H1 (cell line): ENCODE measurements at regions not wholly inside any gene's neighbourhood (a gene's known extent, or its start where the extent isn't known, plus 50 kb on each side); places are given as distances from the start of the nearest gene placed in this dataset.

Experiments
- CTCF ChIA-PET: fragments of 300-600 bp; sonication (Branson Sonifier 250); formaldehyde crosslinking; loops from one replicate; lab custom pipeline; 2021; ENCODE audit not compliant: partially characterized antibody; lab: Charles Lee
- POLR2A ChIA-PET: fragments of 300-600 bp; sonication (Branson Sonifier 250); formaldehyde crosslinking; loops from one replicate; lab custom pipeline; 2021; ENCODE audit warnings: inconsistent platforms; ENCODE audit not compliant: partially characterized antibody; lab: Charles Lee
- DNase-seq, 2 experiments: peaks; one replicate each; pipeline versions ENCODE4 v3.0.0 to v3.0.0-alpha.2; 2010 to 2022; ENCODE audit warnings: low spot score in 2 of 2, low read depth in 1 of 2, mixed read lengths in 1 of 2
- FAIRE-seq: peaks from 2 replicates; lab custom pipeline; 2011; peaks lifted over from hg19 to GRCh38; lab: Jason Lieb, UNC
- H2AFZ ChIP-seq: 2 replicates; pipeline ENCODE4 v1.8.1; 2012; ENCODE audit warnings: low read length, inconsistent platforms
- H2AK5ac ChIP-seq: 2 replicates; pipeline ENCODE4 v1.6.1; 2013; ENCODE audit warnings: low read depth, low read length
- H2BK120ac ChIP-seq: replicated peaks from 2 replicates; pipeline ENCODE3; 2013; ENCODE audit warnings: low read depth, low read length, inconsistent platforms
- H2BK12ac ChIP-seq: 2 replicates; pipeline ENCODE4 v1.6.1; 2013; ENCODE audit warnings: low read depth, low read length
- H2BK15ac ChIP-seq: 2 replicates; pipeline ENCODE4 v1.6.1; 2013; ENCODE audit warnings: low read length
- H2BK20ac ChIP-seq: 2 replicates; pipeline ENCODE4 v1.6.1; 2013; ENCODE audit warnings: low read length
- H2BK5ac ChIP-seq: 2 replicates; pipeline ENCODE4 v1.6.1; 2013; ENCODE audit warnings: low read depth, low read length
- H3K14ac ChIP-seq: 2 replicates; pipeline ENCODE4 v1.6.1; 2013; ENCODE audit warnings: inconsistent platforms; ENCODE audit not compliant: insufficient read length
- H3K18ac ChIP-seq: 2 replicates; pipeline ENCODE4 v1.6.1; 2013; ENCODE audit warnings: low read length; ENCODE audit errors: extremely low read depth
- H3K23ac ChIP-seq: 2 replicates; pipeline ENCODE4 v1.6.1; 2013; ENCODE audit warnings: inconsistent platforms; ENCODE audit not compliant: insufficient read length
- H3K23me2 ChIP-seq: 2 replicates; pipeline ENCODE4 v1.6.1; 2013; ENCODE audit warnings: low read depth, low read length
- H3K27ac ChIP-seq: 2 replicates; pipeline ENCODE4 v1.6.1; 2011; ENCODE audit warnings: low read depth, low read length, inconsistent platforms
- H3K27me3 ChIP-seq, 4 experiments: replicated peaks in 1 of 4; 1 replicate in 1 of 4; 2 replicates in 3 of 4; pipeline versions ENCODE4 v1.6.1 to v1.8.1; 2011 to 2013; ENCODE audit warnings: low read length in 3 of 4, mild to moderate bottlenecking in 3 of 4, inconsistent platforms in 2 of 4, mixed read lengths in 2 of 4, moderate library complexity in 1 of 4; ENCODE audit not compliant: control insufficient read depth in 3 of 4, insufficient read depth in 3 of 4; ENCODE audit errors: extremely low read depth in 1 of 4
- H3K36me3 ChIP-seq, 4 experiments: 2 replicates each; pipeline versions ENCODE4 v1.6.1 to v1.8.1; 2011 to 2013; ENCODE audit warnings: mild to moderate bottlenecking in 4 of 4, low read length in 3 of 4, moderate library complexity in 2 of 4, control low read depth in 1 of 4, inconsistent platforms in 1 of 4; ENCODE audit not compliant: insufficient read depth in 4 of 4, control insufficient read depth in 2 of 4
- H3K4ac ChIP-seq: replicated peaks from 2 replicates; pipeline ENCODE3; 2013; ENCODE audit warnings: low read length, low read depth, mixed read lengths, inconsistent platforms; ENCODE audit not compliant: insufficient read length
- H3K4me1 ChIP-seq, 4 experiments: replicated peaks in 1 of 4; 1 replicate in 1 of 4; 2 replicates in 3 of 4; pipeline versions ENCODE4 v1.6.1 to v1.8.1; 2011 to 2013; ENCODE audit warnings: low read length in 3 of 4, inconsistent platforms in 2 of 4, mixed read lengths in 1 of 4; ENCODE audit not compliant: insufficient read depth in 4 of 4, control insufficient read depth in 3 of 4
- H3K4me2 ChIP-seq, 2 experiments: 2 replicates each; pipeline versions ENCODE4 v1.6.1 to v1.8.1; 2011 to 2013; ENCODE audit warnings: low read depth in 2 of 2, low read length in 2 of 2, control low read depth in 1 of 2, inconsistent platforms in 1 of 2, mild to moderate bottlenecking in 1 of 2; ENCODE audit not compliant: insufficient read depth in 1 of 2
- H3K4me3 ChIP-seq, 4 experiments: fragments of 200-600, 300-600 bp in 1 of 4; sonication (generic), shearing (Covaris generic), sonication (Bioruptor Twin) in 1 of 4; 2 replicates each; pipeline versions ENCODE4 v1.5.1 to v1.8.1; 2011 to 2016; ENCODE audit warnings: low read length in 4 of 4, low read depth in 3 of 4, control low read depth in 2 of 4, inconsistent platforms in 2 of 4, mild to moderate bottlenecking in 2 of 4, mixed read lengths in 1 of 4, moderate library complexity in 1 of 4; ENCODE audit not compliant: insufficient read depth in 2 of 4; ENCODE audit errors: extremely low read depth in 1 of 4
- H3K56ac ChIP-seq: replicated peaks from 2 replicates; pipeline ENCODE3; 2013; ENCODE audit warnings: low read depth, mild to moderate bottlenecking, mixed read lengths, low read length, inconsistent platforms; ENCODE audit not compliant: insufficient read length
- H3K79me1 ChIP-seq: 2 replicates; pipeline ENCODE4 v1.6.1; 2013; ENCODE audit warnings: low read depth, low read length, control low read depth
- H3K79me2 ChIP-seq, 2 experiments: 2 replicates each; pipeline versions ENCODE4 v1.6.1 to v1.8.1; 2012 to 2013; ENCODE audit warnings: low read length in 2 of 2, mild to moderate bottlenecking in 2 of 2, inconsistent platforms in 1 of 2; ENCODE audit not compliant: insufficient read depth in 2 of 2, control insufficient read depth in 1 of 2
- H3K9ac ChIP-seq, 4 experiments: replicated peaks in 1 of 4; 1 replicate in 1 of 4; 2 replicates in 3 of 4; pipeline versions ENCODE4 v1.6.1 to v1.8.1; 2011 to 2013; ENCODE audit warnings: low read depth in 3 of 4, low read length in 3 of 4, control low read depth in 2 of 4, mild to moderate bottlenecking in 2 of 4, moderate library complexity in 2 of 4, inconsistent platforms in 1 of 4; ENCODE audit errors: extremely low read depth in 1 of 4
- H3K9me3 ChIP-seq, 2 experiments: 2 replicates each; pipeline versions ENCODE4 v1.6.1 to v1.8.1; 2012 to 2013; ENCODE audit warnings: mild to moderate bottlenecking in 2 of 2, moderate library complexity in 2 of 2, control low read depth in 1 of 2, inconsistent platforms in 1 of 2, low read depth in 1 of 2, low read length in 1 of 2, mixed read lengths in 1 of 2; ENCODE audit not compliant: insufficient read depth in 2 of 2
- H4K20me1 ChIP-seq, 2 experiments: replicated peaks in 1 of 2; 2 replicates each; pipeline versions ENCODE3 to v1.8.1; 2011 to 2013; ENCODE audit warnings: inconsistent platforms in 2 of 2, low read length in 2 of 2, mild to moderate bottlenecking in 1 of 2; ENCODE audit not compliant: insufficient read depth in 2 of 2, control insufficient read depth in 1 of 2
- H4K5ac ChIP-seq: 2 replicates; pipeline ENCODE4 v1.6.1; 2013; ENCODE audit warnings: low read length, low read depth, mixed read lengths, inconsistent platforms; ENCODE audit not compliant: insufficient read length
- H4K8ac ChIP-seq: 2 replicates; pipeline ENCODE4 v1.8.0; 2013; ENCODE audit warnings: mild to moderate bottlenecking, moderate library complexity, low read length, inconsistent platforms; ENCODE audit not compliant: insufficient read depth; ENCODE audit errors: extremely low read depth
- H4K91ac ChIP-seq: replicated peaks from 2 replicates; pipeline ENCODE3; 2013; ENCODE audit warnings: low read length, mixed read lengths, inconsistent platforms; ENCODE audit not compliant: insufficient read length
- CTBP2 ChIP-seq: IDR thresholded peaks from 2 replicates; pipeline ENCODE4 v1.7.0; 2011; ENCODE audit warnings: borderline replicate concordance, mild to moderate bottlenecking, moderate library complexity, mixed read lengths, low read length; ENCODE audit not compliant: insufficient read depth, insufficient read length
- CTCF ChIP-seq, 3 experiments: IDR thresholded peaks; 1 replicate in 2 of 3; 2 replicates in 1 of 3; pipeline versions ENCODE4 v1.5.1 to v1.6.1; 2011; ENCODE audit warnings: low read length in 3 of 3, mild to moderate bottlenecking in 3 of 3, inconsistent platforms in 2 of 3, low read depth in 1 of 3, moderate library complexity in 1 of 3; ENCODE audit not compliant: insufficient read depth in 1 of 3; ENCODE audit errors: control extremely low read depth in 1 of 3
- EP300 ChIP-seq, 2 experiments: IDR thresholded peaks; 1 replicate in 1 of 2; 2 replicates in 1 of 2; pipeline ENCODE4 v1.6.1; 2011 to 2012; ENCODE audit warnings: low read depth in 2 of 2, low read length in 2 of 2, mild to moderate bottlenecking in 2 of 2, borderline replicate concordance in 1 of 2, inconsistent platforms in 1 of 2, moderate library complexity in 1 of 2
- GTF2F1 ChIP-seq: IDR thresholded peaks from 2 replicates; pipeline ENCODE4 v1.6.1; 2012; ENCODE audit warnings: low read depth, low read length, improper control_type of control experiment, borderline replicate concordance
- HDAC2 ChIP-seq, 2 experiments: fragments of 300-600 bp in 1 of 2; sonication (generic) in 1 of 2; IDR thresholded peaks; 2 replicates each; pipeline ENCODE4 v1.6.1; 2011 to 2012; ENCODE audit warnings: low read depth in 2 of 2, low read length in 2 of 2, mild to moderate bottlenecking in 2 of 2, moderate library complexity in 2 of 2, borderline replicate concordance in 1 of 2, inconsistent platforms in 1 of 2
- HDAC6 ChIP-seq: IDR thresholded peaks from one replicate; pipeline ENCODE4 v1.7.1; 2012; ENCODE audit warnings: low read depth, mild to moderate bottlenecking, inconsistent platforms, low read length, moderate library complexity
- NRF1 ChIP-seq: IDR thresholded peaks from 2 replicates; pipeline ENCODE4 v1.6.1; 2011; ENCODE audit warnings: mild to moderate bottlenecking, low read depth, low read length, improper control_type of control experiment
- RAD21 ChIP-seq, 2 experiments: IDR thresholded peaks in 1 of 2; conservative IDR thresholded peaks in 1 of 2; 2 replicates each; pipeline ENCODE4 v1.6.1; 2011; ENCODE audit warnings: low read depth in 2 of 2, low read length in 2 of 2, improper control_type of control experiment in 1 of 2, inconsistent platforms in 1 of 2, mild to moderate bottlenecking in 1 of 2, moderate library complexity in 1 of 2
- SP1 ChIP-seq: IDR thresholded peaks from 2 replicates; pipeline ENCODE4 v1.6.1; 2011; ENCODE audit warnings: low read depth, low read length
- WGBS, 2 experiments: shearing (Covaris generic) in 1 of 2; methylation state at CpG; one replicate each; pipeline versions ENCODE4 v1.1.6 to v1.1.7; 2013 to 2015; ENCODE audit warnings: low lambda C conversion rate in 2 of 2, mixed read lengths in 2 of 2, inconsistent platforms in 1 of 2, low coverage in 1 of 2, missing lambda C conversion rate in 1 of 2; ENCODE audit not compliant: insufficient replicate concordance in 2 of 2, insufficient coverage in 1 of 2, insufficient read length in 1 of 2; ENCODE audit errors: extremely low coverage in 1 of 2, missing lambda C conversion rate in 1 of 2; 5-methylcytosine and 5-hydroxymethylcytosine counted together

GRCh38 chr2:21489080-21489479 is 365.3 kb downstream of the TDRD15 start:
- Histone ChIP-seq H3K36me3 (no peaks in the 10 kb centered on the region), H4K91ac (no peak overlapping the region), H3K9ac (no peak overlapping the region), H4K20me1 (no peaks in the 10 kb centered on the region), H3K9me3 (no peaks in the 10 kb centered on the region), H3K18ac (no peak overlapping the region), H2BK15ac (no peak overlapping the region), H2BK120ac (no peak overlapping the region), H2AFZ (no peak overlapping the region), H3K4me2 (no peak overlapping the region), H4K8ac (no peak overlapping the region), H3K4ac (no peak overlapping the region), H3K27ac (no peak overlapping the region), H3K14ac (no peak overlapping the region), H3K23ac (no peak overlapping the region), H3K27me3 (no peaks in the 10 kb centered on the region), H4K5ac (no peak overlapping the region), H2BK20ac (no peak overlapping the region), H3K4me1 (peaks cover 0 to 3% (median 0%) of the 10 kb centered on the region in 4 experiments; a peak in 1 of 7 replicates), H3K79me1 (no peaks in the 10 kb centered on the region), H2AK5ac (no peak overlapping the region), H2BK12ac (no peak overlapping the region), H2BK5ac (no peak overlapping the region), H3K56ac (no peak overlapping the region), H3K4me3 (no peak overlapping the region), H3K23me2 (no peaks in the 10 kb centered on the region), H3K79me2 (no peaks in the 10 kb centered on the region)
- CTCF ChIA-PET: interaction anchor here (1.1 to 1.4 kb wide), 5 partner anchors 12 to 379 kb away, joined by 3 read pairs; no protein-coding TSS in a partner anchor
- POLR2A ChIA-PET: no interaction called here
- FAIRE-seq: no peak
- TF ChIP-seq EP300 (IDR thresholded peaks at IDR 0.05; ENCODE audit: borderline replicate concordance in 1 of 2, low read depth in 2 of 2, low read length in 2 of 2): no peak
- no peak for TF ChIP-seq GTF2F1
- no peak for TF ChIP-seq HDAC6
- TF ChIP-seq CTCF (IDR thresholded peaks at IDR 0.05; ENCODE audit: control extremely low read depth in 1 of 3, insufficient read depth in 1 of 3, low read depth in 1 of 3, low read length in 3 of 3): no peak
- TF ChIP-seq CTBP2: no peak
- TF ChIP-seq RAD21 (IDR thresholded peaks at IDR 0.05 in 1 of 2, conservative IDR thresholded peaks at IDR 0.05 in 1 of 2; ENCODE audit: low read depth in 2 of 2, low read length in 2 of 2): no peak
- TF ChIP-seq NRF1: no peak
- TF ChIP-seq SP1: no peak
- TF ChIP-seq HDAC2 (IDR thresholded peaks at IDR 0.05; ENCODE audit: borderline replicate concordance in 1 of 2, low read depth in 2 of 2, low read length in 2 of 2): no peak
- no peak for DNase-seq
- WGBS, 2 experiments: 94% methylated on average over 3 of the region's 3 CpGs; no CpG with 5 or more reads in 1 of the 2 experiments
